WTC11 (cell line): ENCODE measurements at regions not wholly inside any gene's neighbourhood (a gene's known extent, or its start where the extent isn't known, plus 50 kb on each side); places are given as distances from the start of the nearest gene placed in this dataset.

Source experiments
- ATAC-seq: fragments of 200-7000 bp; cut with Tn5 transposase; 2 replicates; pipeline ENCODE4 v1.10.0; 2021; ENCODE audit warnings: mild to moderate bottlenecking, moderate library complexity
- CTCF ChIA-PET: fragments of 300-600 bp; sonication (Branson Sonifier 250); formaldehyde crosslinking; loops from one replicate; lab custom pipeline; 2021; ENCODE audit warnings: antibody characterized with exemption; lab: Charles Lee
- POLR2A ChIA-PET: fragments of 350-600 bp; sonication (Branson Sonifier 250); formaldehyde crosslinking; loops from one replicate; lab custom pipeline; 2021; ENCODE audit warnings: antibody characterized with exemption; lab: Charles Lee
- DNase-seq: peaks from one replicate; pipeline ENCODE4 v3.0.0; 2021; ENCODE audit warnings: low spot score
- H3K27ac Mint-ChIP-seq: 2 replicates; pipeline ENCODE4 v1.8.0; 2021; ENCODE audit warnings: mixed read lengths
- H3K27me3 Mint-ChIP-seq: 2 replicates; pipeline ENCODE4 v1.8.0; 2021; ENCODE audit warnings: low read depth, mild to moderate bottlenecking, moderate library complexity, mixed read lengths
- H3K36me3 Mint-ChIP-seq: 2 replicates; pipeline ENCODE4 v1.8.0; 2021; ENCODE audit warnings: mixed read lengths
- H3K4me1 Mint-ChIP-seq: 2 replicates; pipeline ENCODE4 v1.8.0; 2022; ENCODE audit warnings: mixed read lengths
- H3K4me3 Mint-ChIP-seq: 2 replicates; pipeline ENCODE4 v1.8.0; 2021; ENCODE audit warnings: mild to moderate bottlenecking, moderate library complexity, mixed read lengths
- H3K9me3 Mint-ChIP-seq: 2 replicates; pipeline ENCODE4 v1.8.0; 2021; ENCODE audit warnings: mixed read lengths
- CBFB ChIP-seq: sonication (generic); formaldehyde crosslinking; IDR thresholded peaks from 2 replicates; pipeline ENCODE4 v1.8.1; 2022; ENCODE audit warnings: mild to moderate bottlenecking, low read depth, missing genetic modification reagents
- EMX1 ChIP-seq: fragments of 250-450 bp; sonication (Bioruptor Pico); IDR thresholded peaks from 2 replicates; pipeline ENCODE4 v1.8.0; 2021; ENCODE audit warnings: mild to moderate bottlenecking
- GTF2I ChIP-seq: fragments of 250-450 bp; sonication (Bioruptor Pico); conservative IDR thresholded peaks from 2 replicates; pipeline ENCODE4 v1.4.0; 2021; ENCODE audit warnings: mild to moderate bottlenecking
- JAZF1 ChIP-seq: fragments of 250-450 bp; sonication (Bioruptor Pico); IDR thresholded peaks from 2 replicates; pipeline ENCODE4 v1.9.0; 2021; ENCODE audit warnings: moderate library complexity, mild to moderate bottlenecking, inconsistent platforms
- RELA ChIP-seq: sonication (generic); formaldehyde crosslinking; IDR thresholded peaks from 2 replicates; pipeline ENCODE4 v1.8.1; 2022; ENCODE audit warnings: missing genetic modification reagents, mild to moderate bottlenecking, borderline replicate concordance
- SMAD3 ChIP-seq: sonication (generic); formaldehyde crosslinking; IDR thresholded peaks from 2 replicates; pipeline ENCODE4 v1.8.0; 2022; ENCODE audit warnings: missing genetic modification reagents, mild to moderate bottlenecking, borderline replicate concordance
- SOX15 ChIP-seq: fragments of 250-450 bp; sonication (Bioruptor Pico); IDR thresholded peaks from 2 replicates; pipeline ENCODE4 v1.9.0; 2021; ENCODE audit warnings: mild to moderate bottlenecking
- ZBTB21 ChIP-seq: sonication (generic); formaldehyde crosslinking; IDR thresholded peaks from 2 replicates; pipeline ENCODE4 v1.8.1; 2023; ENCODE audit warnings: mild to moderate bottlenecking, missing genetic modification reagents, borderline replicate concordance
- ZNF121 ChIP-seq: sonication (generic); formaldehyde crosslinking; IDR thresholded peaks from 2 replicates; pipeline ENCODE4 v1.8.0; 2023; ENCODE audit warnings: missing genetic modification reagents
- ZNF232 ChIP-seq: sonication (generic); formaldehyde crosslinking; IDR thresholded peaks from 2 replicates; pipeline ENCODE4 v1.8.0; 2022; ENCODE audit warnings: mild to moderate bottlenecking, missing genetic modification reagents
- ZNF263 ChIP-seq: sonication (generic); formaldehyde crosslinking; IDR thresholded peaks from 2 replicates; pipeline ENCODE4 v1.8.1; 2022; ENCODE audit warnings: low read depth, mild to moderate bottlenecking, moderate library complexity, missing genetic modification reagents
- ZNF671 ChIP-seq: fragments of 250-450 bp; sonication (Bioruptor Pico); IDR thresholded peaks from 2 replicates; pipeline ENCODE4 v1.8.0; 2021; ENCODE audit warnings: mild to moderate bottlenecking
- TF ChIP-seq, protein P1 (sequence below): sonication (generic); formaldehyde crosslinking; conservative IDR thresholded peaks from 2 replicates; pipeline ENCODE4 v1.8.1; 2022; ENCODE audit warnings: mild to moderate bottlenecking, missing genetic modification reagents
- TF ChIP-seq, protein P2 (sequence below): sonication (generic); formaldehyde crosslinking; IDR thresholded peaks from 2 replicates; pipeline ENCODE4 v1.8.1; 2022; ENCODE audit warnings: low read depth, mild to moderate bottlenecking, moderate library complexity, missing genetic modification reagents, borderline replicate concordance
- TF ChIP-seq, protein P3 (sequence below): sonication (generic); formaldehyde crosslinking; IDR thresholded peaks from 2 replicates; pipeline ENCODE4 v1.8.0; 2023; ENCODE audit warnings: missing genetic modification reagents, mild to moderate bottlenecking, borderline replicate concordance
- TF ChIP-seq, protein P4 (sequence below): fragments of 250-450 bp; sonication (Bioruptor Pico); IDR thresholded peaks from 2 replicates; pipeline ENCODE4 v1.9.0; 2021; ENCODE audit warnings: mild to moderate bottlenecking
- TF ChIP-seq, protein P5 (sequence below): sonication (generic); formaldehyde crosslinking; IDR thresholded peaks from 2 replicates; pipeline ENCODE4 v1.8.1; 2023; ENCODE audit warnings: mild to moderate bottlenecking, missing genetic modification reagents
- TF ChIP-seq, protein P6 (sequence below): sonication (generic); formaldehyde crosslinking; IDR thresholded peaks from 2 replicates; pipeline ENCODE4 v1.8.1; 2023; ENCODE audit warnings: mild to moderate bottlenecking, missing genetic modification reagents, moderate library complexity
- TF ChIP-seq, protein P7 (sequence below): sonication (generic); formaldehyde crosslinking; IDR thresholded peaks from 2 replicates; pipeline ENCODE4 v1.8.1; 2022; ENCODE audit warnings: low read depth, missing genetic modification reagents, borderline replicate concordance

DNA sequence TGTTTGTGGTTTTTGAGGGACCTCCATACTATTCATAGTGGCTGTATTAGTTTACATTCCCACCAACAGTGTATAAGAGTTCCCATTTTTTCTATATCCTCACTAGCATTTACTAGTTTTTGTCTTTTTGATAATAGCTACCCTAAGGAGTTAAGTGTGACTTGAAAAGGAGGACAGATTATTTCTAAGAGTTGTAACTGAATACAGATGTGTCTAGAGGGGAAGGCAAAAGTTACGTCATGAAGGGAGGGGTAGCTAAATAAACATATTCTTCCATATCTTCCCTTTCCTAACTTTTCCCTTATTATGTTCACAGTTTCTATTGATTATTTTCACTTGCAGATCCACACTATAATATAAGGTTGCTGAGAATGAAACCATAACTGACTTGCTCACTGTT is 1315.7 kb upstream of the ZEB2 start:
- CTCF ChIA-PET = no interaction called here
- no peaks in the 10 kb centered on the region for H3K9me3 Mint-ChIP-seq
- no peak for DNase-seq
- H3K27ac Mint-ChIP-seq = no peak overlapping the region
- no peaks in the 10 kb centered on the region for H3K27me3 Mint-ChIP-seq
- H3K36me3 Mint-ChIP-seq = no peaks in the 10 kb centered on the region
- TF ChIP-seq, protein P1, sequence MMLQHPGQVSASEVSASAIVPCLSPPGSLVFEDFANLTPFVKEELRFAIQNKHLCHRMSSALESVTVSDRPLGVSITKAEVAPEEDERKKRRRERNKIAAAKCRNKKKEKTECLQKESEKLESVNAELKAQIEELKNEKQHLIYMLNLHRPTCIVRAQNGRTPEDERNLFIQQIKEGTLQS (CRISPR knock-in tag) = no peak
- TF ChIP-seq, protein P2, sequence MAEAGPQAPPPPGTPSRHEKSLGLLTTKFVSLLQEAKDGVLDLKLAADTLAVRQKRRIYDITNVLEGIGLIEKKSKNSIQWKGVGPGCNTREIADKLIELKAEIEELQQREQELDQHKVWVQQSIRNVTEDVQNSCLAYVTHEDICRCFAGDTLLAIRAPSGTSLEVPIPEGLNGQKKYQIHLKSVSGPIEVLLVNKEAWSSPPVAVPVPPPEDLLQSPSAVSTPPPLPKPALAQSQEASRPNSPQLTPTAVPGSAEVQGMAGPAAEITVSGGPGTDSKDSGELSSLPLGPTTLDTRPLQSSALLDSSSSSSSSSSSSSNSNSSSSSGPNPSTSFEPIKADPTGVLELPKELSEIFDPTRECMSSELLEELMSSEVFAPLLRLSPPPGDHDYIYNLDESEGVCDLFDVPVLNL (CRISPR knock-in tag) = no peak
- TF ChIP-seq, protein P3, sequence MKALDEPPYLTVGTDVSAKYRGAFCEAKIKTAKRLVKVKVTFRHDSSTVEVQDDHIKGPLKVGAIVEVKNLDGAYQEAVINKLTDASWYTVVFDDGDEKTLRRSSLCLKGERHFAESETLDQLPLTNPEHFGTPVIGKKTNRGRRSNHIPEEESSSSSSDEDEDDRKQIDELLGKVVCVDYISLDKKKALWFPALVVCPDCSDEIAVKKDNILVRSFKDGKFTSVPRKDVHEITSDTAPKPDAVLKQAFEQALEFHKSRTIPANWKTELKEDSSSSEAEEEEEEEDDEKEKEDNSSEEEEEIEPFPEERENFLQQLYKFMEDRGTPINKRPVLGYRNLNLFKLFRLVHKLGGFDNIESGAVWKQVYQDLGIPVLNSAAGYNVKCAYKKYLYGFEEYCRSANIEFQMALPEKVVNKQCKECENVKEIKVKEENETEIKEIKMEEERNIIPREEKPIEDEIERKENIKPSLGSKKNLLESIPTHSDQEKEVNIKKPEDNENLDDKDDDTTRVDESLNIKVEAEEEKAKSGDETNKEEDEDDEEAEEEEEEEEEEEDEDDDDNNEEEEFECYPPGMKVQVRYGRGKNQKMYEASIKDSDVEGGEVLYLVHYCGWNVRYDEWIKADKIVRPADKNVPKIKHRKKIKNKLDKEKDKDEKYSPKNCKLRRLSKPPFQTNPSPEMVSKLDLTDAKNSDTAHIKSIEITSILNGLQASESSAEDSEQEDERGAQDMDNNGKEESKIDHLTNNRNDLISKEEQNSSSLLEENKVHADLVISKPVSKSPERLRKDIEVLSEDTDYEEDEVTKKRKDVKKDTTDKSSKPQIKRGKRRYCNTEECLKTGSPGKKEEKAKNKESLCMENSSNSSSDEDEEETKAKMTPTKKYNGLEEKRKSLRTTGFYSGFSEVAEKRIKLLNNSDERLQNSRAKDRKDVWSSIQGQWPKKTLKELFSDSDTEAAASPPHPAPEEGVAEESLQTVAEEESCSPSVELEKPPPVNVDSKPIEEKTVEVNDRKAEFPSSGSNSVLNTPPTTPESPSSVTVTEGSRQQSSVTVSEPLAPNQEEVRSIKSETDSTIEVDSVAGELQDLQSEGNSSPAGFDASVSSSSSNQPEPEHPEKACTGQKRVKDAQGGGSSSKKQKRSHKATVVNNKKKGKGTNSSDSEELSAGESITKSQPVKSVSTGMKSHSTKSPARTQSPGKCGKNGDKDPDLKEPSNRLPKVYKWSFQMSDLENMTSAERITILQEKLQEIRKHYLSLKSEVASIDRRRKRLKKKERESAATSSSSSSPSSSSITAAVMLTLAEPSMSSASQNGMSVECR (CRISPR knock-in tag) = no peak
- TF ChIP-seq ZBTB21 (CRISPR knock-in tag) = no peak
- TF ChIP-seq ZNF263 (CRISPR knock-in tag) = no peak
- TF ChIP-seq RELA (CRISPR knock-in tag) = no peak
- no peak for TF ChIP-seq SOX15 (CRISPR knock-in tag)
- TF ChIP-seq ZNF232 (CRISPR knock-in tag) = no peak
- no peak for TF ChIP-seq EMX1 (CRISPR knock-in tag)
- no peak for TF ChIP-seq ZNF671 (CRISPR knock-in tag)
- TF ChIP-seq, protein P4, sequence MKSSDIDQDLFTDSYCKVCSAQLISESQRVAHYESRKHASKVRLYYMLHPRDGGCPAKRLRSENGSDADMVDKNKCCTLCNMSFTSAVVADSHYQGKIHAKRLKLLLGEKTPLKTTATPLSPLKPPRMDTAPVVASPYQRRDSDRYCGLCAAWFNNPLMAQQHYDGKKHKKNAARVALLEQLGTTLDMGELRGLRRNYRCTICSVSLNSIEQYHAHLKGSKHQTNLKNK (CRISPR knock-in tag) = no peak
- TF ChIP-seq, protein P5, sequence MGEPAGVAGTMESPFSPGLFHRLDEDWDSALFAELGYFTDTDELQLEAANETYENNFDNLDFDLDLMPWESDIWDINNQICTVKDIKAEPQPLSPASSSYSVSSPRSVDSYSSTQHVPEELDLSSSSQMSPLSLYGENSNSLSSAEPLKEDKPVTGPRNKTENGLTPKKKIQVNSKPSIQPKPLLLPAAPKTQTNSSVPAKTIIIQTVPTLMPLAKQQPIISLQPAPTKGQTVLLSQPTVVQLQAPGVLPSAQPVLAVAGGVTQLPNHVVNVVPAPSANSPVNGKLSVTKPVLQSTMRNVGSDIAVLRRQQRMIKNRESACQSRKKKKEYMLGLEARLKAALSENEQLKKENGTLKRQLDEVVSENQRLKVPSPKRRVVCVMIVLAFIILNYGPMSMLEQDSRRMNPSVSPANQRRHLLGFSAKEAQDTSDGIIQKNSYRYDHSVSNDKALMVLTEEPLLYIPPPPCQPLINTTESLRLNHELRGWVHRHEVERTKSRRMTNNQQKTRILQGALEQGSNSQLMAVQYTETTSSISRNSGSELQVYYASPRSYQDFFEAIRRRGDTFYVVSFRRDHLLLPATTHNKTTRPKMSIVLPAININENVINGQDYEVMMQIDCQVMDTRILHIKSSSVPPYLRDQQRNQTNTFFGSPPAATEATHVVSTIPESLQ (CRISPR knock-in tag) = no peak
- TF ChIP-seq, protein P6, sequence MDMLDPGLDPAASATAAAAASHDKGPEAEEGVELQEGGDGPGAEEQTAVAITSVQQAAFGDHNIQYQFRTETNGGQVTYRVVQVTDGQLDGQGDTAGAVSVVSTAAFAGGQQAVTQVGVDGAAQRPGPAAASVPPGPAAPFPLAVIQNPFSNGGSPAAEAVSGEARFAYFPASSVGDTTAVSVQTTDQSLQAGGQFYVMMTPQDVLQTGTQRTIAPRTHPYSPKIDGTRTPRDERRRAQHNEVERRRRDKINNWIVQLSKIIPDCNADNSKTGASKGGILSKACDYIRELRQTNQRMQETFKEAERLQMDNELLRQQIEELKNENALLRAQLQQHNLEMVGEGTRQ (CRISPR knock-in tag) = no peak
- no peak for TF ChIP-seq JAZF1 (CRISPR knock-in tag)
- TF ChIP-seq ZNF121 (CRISPR knock-in tag) = no peak
- no peak for TF ChIP-seq SMAD3 (CRISPR knock-in tag)
- no peak for TF ChIP-seq GTF2I (CRISPR knock-in tag)
- TF ChIP-seq CBFB = no peak
- TF ChIP-seq, protein P7, sequence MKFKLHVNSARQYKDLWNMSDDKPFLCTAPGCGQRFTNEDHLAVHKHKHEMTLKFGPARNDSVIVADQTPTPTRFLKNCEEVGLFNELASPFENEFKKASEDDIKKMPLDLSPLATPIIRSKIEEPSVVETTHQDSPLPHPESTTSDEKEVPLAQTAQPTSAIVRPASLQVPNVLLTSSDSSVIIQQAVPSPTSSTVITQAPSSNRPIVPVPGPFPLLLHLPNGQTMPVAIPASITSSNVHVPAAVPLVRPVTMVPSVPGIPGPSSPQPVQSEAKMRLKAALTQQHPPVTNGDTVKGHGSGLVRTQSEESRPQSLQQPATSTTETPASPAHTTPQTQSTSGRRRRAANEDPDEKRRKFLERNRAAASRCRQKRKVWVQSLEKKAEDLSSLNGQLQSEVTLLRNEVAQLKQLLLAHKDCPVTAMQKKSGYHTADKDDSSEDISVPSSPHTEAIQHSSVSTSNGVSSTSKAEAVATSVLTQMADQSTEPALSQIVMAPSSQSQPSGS (CRISPR knock-in tag) = no peak
- ATAC-seq = no peak
- H3K4me1 Mint-ChIP-seq = no peaks in the 10 kb centered on the region
- POLR2A ChIA-PET = no interaction called here
- H3K4me3 Mint-ChIP-seq = no peak overlapping the region
